IMR-90 (cell line): ENCODE measurements at regions not wholly inside any gene's neighbourhood (a gene's known extent, or its start where the extent isn't known, plus 50 kb on each side); places are given as distances from the start of the nearest gene placed in this dataset.

ENCODE experiments used
- ATAC-seq: fragments of 200-7000 bp; cut with Tn5 transposase; 2 replicates; pipeline ENCODE4 v1.9.1; 2020; ENCODE audit warnings: low read depth, mild to moderate bottlenecking, moderate library complexity
- BruUV-seq: library from RNA; stranded (reverse); fragments of 400-500 nt; replicated peaks from 2 replicates; lab custom pipeline; 2021; lab: Mats Ljungman, UMichigan
- CTCF ChIA-PET: fragments of 300-600 bp; formaldehyde crosslinking; extraction: SDS; loops from one replicate; lab custom pipeline; 2021; ENCODE audit warnings: antibody characterized with exemption; lab: Yijun Ruan, JAX
- POLR2A ChIA-PET: fragments of 300-600 bp; sonication (Branson Sonifier 250); formaldehyde crosslinking; loops from one replicate; lab custom pipeline; 2022; ENCODE audit warnings: antibody characterized with exemption; ENCODE audit not compliant: unreplicated experiment; lab: Charles Lee
- DNase-seq: peaks from one replicate; pipeline ENCODE4 v3.0.0; 2013
- H2AFZ ChIP-seq: replicated peaks from 2 replicates; pipeline ENCODE3; 2013; ENCODE audit warnings: low read length, mild to moderate bottlenecking; ENCODE audit not compliant: poor library complexity
- H2AK5ac ChIP-seq: 2 replicates; pipeline ENCODE4 v1.6.1; 2013; ENCODE audit warnings: low read depth, low read length, inconsistent platforms
- H2AK9ac ChIP-seq: replicated peaks from 2 replicates; pipeline ENCODE3; 2013; ENCODE audit warnings: mild to moderate bottlenecking, low read depth, low read length, moderate library complexity; ENCODE audit not compliant: poor library complexity
- H2BK120ac ChIP-seq: 2 replicates; pipeline ENCODE4 v1.6.1; 2013; ENCODE audit warnings: low read depth, low read length, inconsistent platforms
- H2BK15ac ChIP-seq: 3 replicates; pipeline ENCODE4 v1.6.1; 2013; ENCODE audit warnings: low read depth, low read length, inconsistent platforms
- H2BK20ac ChIP-seq: 2 replicates; pipeline ENCODE4 v1.6.1; 2013; ENCODE audit warnings: low read depth, mild to moderate bottlenecking, inconsistent platforms, low read length, moderate library complexity
- H2BK5ac ChIP-seq: 2 replicates; pipeline ENCODE4 v1.6.1; 2013; ENCODE audit warnings: mild to moderate bottlenecking, low read depth, low read length, inconsistent platforms; ENCODE audit not compliant: poor library complexity, severe bottlenecking
- H3K14ac ChIP-seq: replicated peaks from 2 replicates; pipeline ENCODE4 v1.6.1; 2013; ENCODE audit warnings: low read depth, low read length, inconsistent platforms
- H3K18ac ChIP-seq: 2 replicates; pipeline ENCODE4 v1.6.1; 2013; ENCODE audit warnings: low read depth, low read length, control low read depth
- H3K23ac ChIP-seq: 2 replicates; pipeline ENCODE4 v1.6.1; 2013; ENCODE audit warnings: low read depth, low read length, inconsistent platforms
- H3K27ac ChIP-seq: 2 replicates; pipeline ENCODE4 v1.5.1; 2013; ENCODE audit warnings: mild to moderate bottlenecking, control low read depth, low read length; ENCODE audit not compliant: insufficient read depth
- H3K27me3 ChIP-seq: 2 replicates; pipeline ENCODE4 v1.6.1; 2013; ENCODE audit warnings: low read length; ENCODE audit not compliant: control insufficient read depth, insufficient read depth
- H3K36me3 ChIP-seq: 2 replicates; pipeline ENCODE4 v1.6.1; 2013; ENCODE audit warnings: low read length, mixed read lengths; ENCODE audit not compliant: control insufficient read depth, insufficient read depth
- H3K4ac ChIP-seq: 2 replicates; pipeline ENCODE4 v1.6.1; 2013; ENCODE audit warnings: low read depth, low read length, inconsistent platforms
- H3K4me1 ChIP-seq: 2 replicates; pipeline ENCODE4 v1.6.1; 2013; ENCODE audit warnings: low read length, mixed read lengths; ENCODE audit not compliant: control insufficient read depth, insufficient read depth
- H3K4me2 ChIP-seq: 2 replicates; pipeline ENCODE4 v1.6.1; 2013; ENCODE audit warnings: low read depth, mild to moderate bottlenecking, control low read depth, low read length, moderate library complexity
- H3K4me3 ChIP-seq: 2 replicates; pipeline ENCODE4 v1.5.1; 2013; ENCODE audit warnings: low read depth, mild to moderate bottlenecking, control low read depth, low read length, moderate library complexity; ENCODE audit not compliant: insufficient read depth
- H3K56ac ChIP-seq: 2 replicates; pipeline ENCODE4 v1.6.1; 2013; ENCODE audit warnings: low read length, inconsistent platforms; ENCODE audit not compliant: insufficient read depth; ENCODE audit errors: extremely low read depth
- H3K79me1 ChIP-seq, 2 experiments: 2 replicates each; pipeline ENCODE4 v1.6.1; 2013; ENCODE audit warnings: low read length in 2 of 2, inconsistent platforms in 1 of 2, low read depth in 1 of 2
- H3K9ac ChIP-seq: 2 replicates; pipeline ENCODE4 v1.6.1; 2013; ENCODE audit warnings: low read depth, low read length, control low read depth
- H3K9me1 ChIP-seq: 2 replicates; pipeline ENCODE4 v1.6.1; 2013; ENCODE audit warnings: low read length, inconsistent platforms; ENCODE audit not compliant: insufficient read depth
- H3K9me3 ChIP-seq: 2 replicates; pipeline ENCODE4 v1.6.1; 2013; ENCODE audit warnings: low read length; ENCODE audit not compliant: control insufficient read depth, insufficient read depth
- H4K20me1 ChIP-seq: 2 replicates; pipeline ENCODE4 v1.6.1; 2013; ENCODE audit warnings: low read length, inconsistent platforms; ENCODE audit not compliant: insufficient read depth
- H4K5ac ChIP-seq: 2 replicates; pipeline ENCODE4 v1.6.1; 2013; ENCODE audit warnings: mild to moderate bottlenecking, low read depth, low read length, control low read depth
- H4K8ac ChIP-seq, 2 experiments: 2 replicates each; pipeline ENCODE4 v1.6.1; 2013; ENCODE audit warnings: low read depth in 2 of 2, low read length in 2 of 2, control low read depth in 1 of 2, inconsistent platforms in 1 of 2
- H4K91ac ChIP-seq: 2 replicates; pipeline ENCODE4 v1.6.1; 2013; ENCODE audit warnings: low read depth, low read length, inconsistent platforms; ENCODE audit not compliant: insufficient read depth
- BHLHE40 ChIP-seq: fragments of 150-350 bp; IDR thresholded peaks from 2 replicates; pipeline ENCODE4 v1.6.1; 2016; ENCODE audit warnings: mild to moderate bottlenecking, low read depth, low read length
- CEBPB ChIP-seq: IDR thresholded peaks from 2 replicates; pipeline ENCODE4 v1.6.1; 2012; ENCODE audit warnings: low read depth, low read length, improper control_type of control experiment
- CHD1 ChIP-seq: IDR thresholded peaks from 2 replicates; pipeline ENCODE4 v1.6.1; 2012; ENCODE audit warnings: low read depth, low read length, improper control_type of control experiment
- CTCF ChIP-seq: conservative IDR thresholded peaks from 2 replicates; pipeline ENCODE4 v1.5.1; 2012; ENCODE audit warnings: mild to moderate bottlenecking, low read depth, low read length, improper control_type of control experiment
- ELK1 ChIP-seq: fragments of 150-350 bp; IDR thresholded peaks from 2 replicates; pipeline ENCODE4 v1.6.1; 2016; ENCODE audit warnings: low read depth, mild to moderate bottlenecking, low read length, moderate library complexity, borderline replicate concordance
- FOS ChIP-seq: fragments of 150-350 bp; IDR thresholded peaks from 2 replicates; pipeline ENCODE4 v1.6.1; 2016; ENCODE audit warnings: low read depth, low read length
- MAFK ChIP-seq: IDR thresholded peaks from 2 replicates; pipeline ENCODE4 v1.6.1; 2012; ENCODE audit warnings: low read depth, low read length, improper control_type of control experiment
- MAZ ChIP-seq: IDR thresholded peaks from 2 replicates; pipeline ENCODE4 v1.6.1; 2012; ENCODE audit warnings: low read depth, mild to moderate bottlenecking, low read length, improper control_type of control experiment, moderate library complexity, borderline replicate concordance
- MXI1 ChIP-seq: IDR thresholded peaks from 2 replicates; pipeline ENCODE4 v1.6.1; 2012; ENCODE audit warnings: low read depth, mild to moderate bottlenecking, low read length, moderate library complexity, borderline replicate concordance
- NFE2L2 ChIP-seq: fragments of 150-350 bp; IDR thresholded peaks from 2 replicates; pipeline ENCODE4 v1.6.1; 2016; ENCODE audit warnings: low read depth, mild to moderate bottlenecking, low read length
- POLR2A ChIP-seq: IDR thresholded peaks from 2 replicates; pipeline ENCODE4 v1.6.1; 2012; ENCODE audit warnings: mild to moderate bottlenecking, low read depth, low read length
- RAD21 ChIP-seq: IDR thresholded peaks from 2 replicates; pipeline ENCODE4 v1.6.1; 2012; ENCODE audit warnings: low read length, improper control_type of control experiment
- RCOR1 ChIP-seq: IDR thresholded peaks from 2 replicates; pipeline ENCODE4 v1.6.1; 2012; ENCODE audit warnings: mild to moderate bottlenecking, low read length, improper control_type of control experiment; ENCODE audit not compliant: insufficient replicate concordance
- RFX5 ChIP-seq: IDR thresholded peaks from 2 replicates; pipeline ENCODE4 v1.8.0; 2012; ENCODE audit warnings: low read depth, mild to moderate bottlenecking, low read length, moderate library complexity
- SMC3 ChIP-seq: fragments of 150-350 bp; IDR thresholded peaks from 2 replicates; pipeline ENCODE4 v1.6.1; 2016; ENCODE audit warnings: low read depth, mild to moderate bottlenecking, antibody characterized with exemption, low read length, moderate library complexity
- USF2 ChIP-seq: fragments of 150-350 bp; IDR thresholded peaks from 2 replicates; pipeline ENCODE4 v1.6.1; 2017; ENCODE audit warnings: mild to moderate bottlenecking, antibody characterized with exemption, low read length, low read depth
- WGBS, 2 experiments: methylation state at CpG; one replicate each; pipeline versions ENCODE4 v1.1.5 to v1.1.7; 2013; ENCODE audit warnings: missing lambda C conversion rate in 2 of 2; ENCODE audit not compliant: insufficient read length in 1 of 2; ENCODE audit errors: extremely low coverage in 2 of 2; 5-methylcytosine and 5-hydroxymethylcytosine counted together
- dilution Hi-C: fragments of 300-500 bp; cut with HindIII; formaldehyde crosslinking; loops from one replicate; pipeline ENCODE4 v1.14.3; 2018; ENCODE audit warnings: low sequenced_read_pairs; ENCODE audit not compliant: unreplicated experiment
- in situ Hi-C: fragments of 300-500 bp; cut with MboI; formaldehyde crosslinking; loops from 3 replicates; pipeline ENCODE4 v1.14.3; 2019; ENCODE audit warnings: low sequenced_read_pairs, inconsistent platforms, mixed read lengths
- intact Hi-C: fragments of 100-400 bp; cut with micrococcal nuclease; formaldehyde crosslinking; loops from 2 replicates; pipeline ENCODE4 v1.10.0; 2022

GRCh38 chr5:29896646-29897045 lies 1296.8 kb upstream of the CDH6 start:
- Histone ChIP-seq H3K56ac (no peak overlapping the region), H3K9ac (no peak overlapping the region), H2AK9ac (no peak overlapping the region), H3K36me3 (no peaks in the 10 kb centered on the region), H3K4me3 (no peak overlapping the region), H2BK20ac (no peak overlapping the region), H3K79me1 (no peaks in the 10 kb centered on the region), H3K27me3 (no peaks in the 10 kb centered on the region), H2BK120ac (no peak overlapping the region), H3K4ac (no peak overlapping the region), H2BK15ac (no peak overlapping the region), H4K20me1 (no peaks in the 10 kb centered on the region), H3K23ac (no peak overlapping the region), H3K27ac (no peak overlapping the region), H3K4me1 (no peaks in the 10 kb centered on the region), H3K9me3 (peaks cover 3% of the 10 kb centered on the region), H2BK5ac (no peak overlapping the region), H3K4me2 (no peak overlapping the region), H3K9me1 (no peaks in the 10 kb centered on the region), H3K18ac (no peak overlapping the region), H2AK5ac (no peak overlapping the region), H4K8ac (no peak overlapping the region), H4K5ac (no peak overlapping the region), H4K91ac (no peak overlapping the region), H2AFZ (no peak overlapping the region), H3K14ac (no peak overlapping the region)
- CTCF ChIA-PET = no interaction called here
- no peak for ATAC-seq
- dilution Hi-C loops = no loop called here
- no peak for TF ChIP-seq BHLHE40
- TF ChIP-seq FOS = no peak
- TF ChIP-seq SMC3 = no peak
- TF ChIP-seq POLR2A = no peak
- no peak for TF ChIP-seq RAD21
- TF ChIP-seq MXI1 = no peak
- TF ChIP-seq MAZ = no peak
- TF ChIP-seq RFX5 = no peak
- TF ChIP-seq CEBPB = no peak
- no peak for TF ChIP-seq USF2
- no peak for TF ChIP-seq CTCF
- no peak for TF ChIP-seq CHD1
- no peak for TF ChIP-seq ELK1
- no peak for TF ChIP-seq RCOR1
- TF ChIP-seq MAFK = no peak
- TF ChIP-seq NFE2L2 = no peak
- no CpG with 5 or more reads among the region's 1 CpG for WGBS, 2 experiments
- BruUV-seq = no TSS peak
- in situ Hi-C loops = no loop called here
- intact Hi-C loops = no loop called here
- no peak for DNase-seq
- POLR2A ChIA-PET = no interaction called here
